GM19025 (cell line): ENCODE measurements at regions not wholly inside any gene's neighbourhood (a gene's known extent, or its start where the extent isn't known, plus 50 kb on each side); places are given as distances from the start of the nearest gene placed in this dataset.

Source experiments
- ATAC-seq: cut with Tn5 transposase; IDR thresholded peaks from one replicate; pipeline ENCODE4 v1.9.1; 2021; ENCODE audit warnings: mild to moderate bottlenecking, low read depth, moderate library complexity; ENCODE audit not compliant: unreplicated experiment

DNA sequence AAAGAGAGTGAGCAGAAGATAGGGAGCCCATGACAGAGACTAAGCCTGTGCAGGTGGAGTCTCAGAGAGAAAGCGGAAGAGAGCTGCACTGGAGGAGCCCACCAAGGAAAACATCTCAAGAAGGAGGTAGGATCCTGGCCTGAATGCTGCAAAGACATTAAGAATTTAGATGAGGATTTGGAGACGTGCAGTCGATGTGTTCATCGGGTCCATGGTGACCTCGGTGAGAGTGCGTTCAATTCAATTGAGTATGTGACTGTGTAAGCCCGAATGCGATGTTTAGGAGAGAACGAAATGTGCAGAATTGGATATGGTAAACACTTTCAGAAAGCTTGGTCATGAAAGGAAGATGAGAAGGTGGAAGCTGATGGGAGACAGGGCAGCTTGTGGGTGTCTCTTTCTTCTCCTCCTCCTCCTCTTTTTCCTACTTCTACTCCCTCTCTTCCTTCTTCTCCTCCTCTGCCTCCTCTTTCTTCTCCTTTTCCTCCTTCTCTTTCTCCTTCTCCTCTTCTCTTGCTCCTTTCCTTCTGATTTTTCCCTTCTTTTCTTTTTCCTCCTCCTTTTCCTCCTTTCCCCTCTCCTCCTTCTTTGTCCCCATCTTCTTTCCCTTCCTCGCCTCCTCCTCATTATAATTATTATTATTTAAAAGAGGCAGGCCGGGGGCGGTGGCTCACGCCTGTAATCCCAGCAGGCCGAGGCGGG is 276.0 kb downstream of the RPS24 start:
- no peak for ATAC-seq

- no peak for ATAC-seq
Measured at GRCh38 chr10:78310481-78311080, 276.9 kb downstream of the RPS24 start.

DNA sequence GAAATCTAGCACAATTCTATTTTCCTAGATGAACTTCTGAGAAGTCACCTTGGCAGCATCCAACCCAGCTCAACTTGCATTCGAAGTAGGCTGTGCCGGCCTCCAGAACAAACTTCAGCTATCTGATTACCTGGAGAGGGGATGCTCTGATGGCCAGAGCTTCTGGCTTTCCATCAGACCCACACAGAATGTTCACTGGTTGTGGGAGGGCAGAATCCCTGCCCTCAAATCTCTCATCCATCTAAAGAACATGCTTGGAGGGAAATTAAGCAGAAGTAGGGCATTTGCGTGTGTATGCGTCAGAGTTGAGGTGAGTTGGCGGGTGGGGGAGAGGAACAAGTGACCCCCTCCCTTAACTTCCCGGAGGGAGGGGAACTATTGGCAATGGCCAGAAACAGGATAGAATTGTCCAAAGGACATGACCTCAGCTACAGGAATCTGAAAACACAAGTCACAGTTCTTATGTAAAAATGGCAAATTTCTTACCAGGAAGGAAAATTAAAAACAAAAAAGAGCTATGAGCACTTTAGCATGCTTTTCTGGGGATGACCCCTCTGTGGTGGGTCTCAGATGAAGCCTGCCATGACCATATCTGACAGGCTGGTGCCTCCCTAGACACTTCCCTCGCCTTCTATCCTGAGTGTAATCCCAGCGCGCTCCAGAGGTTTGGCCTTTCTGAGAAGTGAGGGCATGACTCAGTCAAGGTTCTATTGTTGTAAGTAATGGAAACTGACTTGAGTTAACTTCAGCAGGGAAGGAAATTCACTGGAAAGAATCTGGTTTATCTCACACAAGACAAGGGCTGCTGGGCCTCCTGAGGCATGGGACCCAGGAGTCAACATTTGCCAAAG is 278.8 kb downstream of the RPS24 start:
- ATAC-seq, result no peak

DNA sequence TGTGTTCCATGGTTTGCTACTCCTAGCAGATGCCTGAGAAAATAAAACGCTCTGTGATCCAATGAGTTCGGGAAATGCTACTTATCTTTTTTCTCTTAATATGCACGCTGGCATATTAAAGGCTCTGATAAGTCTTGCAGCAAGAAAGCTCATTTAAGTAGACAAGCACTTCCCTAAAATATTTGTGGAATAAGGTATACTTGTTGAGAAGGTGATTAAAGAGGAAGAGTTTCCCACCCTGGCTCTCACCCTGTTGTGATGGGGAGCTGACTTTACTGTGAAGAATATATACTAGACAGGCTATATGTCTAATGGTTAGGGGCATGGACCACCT is 279.4 kb downstream of the RPS24 start:
- ATAC-seq, result no peak

- no peak for ATAC-seq
Measured at GRCh38 chr10:78313636-78314035, 280.0 kb downstream of the RPS24 start.

DNA sequence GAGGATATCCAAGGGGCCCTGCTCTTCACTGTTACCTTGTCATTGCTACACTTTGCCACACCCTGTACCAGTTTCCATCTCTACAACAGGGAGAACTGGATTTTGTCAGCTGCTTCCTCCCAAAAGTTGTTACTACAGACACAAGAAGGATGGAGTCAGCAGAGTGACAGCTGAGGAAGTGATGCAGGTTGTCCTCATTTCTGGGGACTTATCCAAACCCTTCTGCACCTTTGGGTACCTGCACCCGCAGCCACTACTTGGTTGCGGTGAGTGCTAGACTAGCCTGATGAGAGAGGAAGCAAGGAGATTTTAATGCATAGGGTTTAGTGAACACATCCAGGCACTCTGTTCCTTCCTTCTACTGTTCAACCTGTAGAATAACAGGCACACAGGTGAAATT is 281.0 kb downstream of the RPS24 start:
- ATAC-seq, result no peak

- ATAC-seq, result no peak
Measured at GRCh38 chr10:78316451-78316931, 282.8 kb downstream of the RPS24 start.

- no peak for ATAC-seq
Measured at GRCh38 chr10:78318305-78318704, 284.6 kb downstream of the RPS24 start.

GRCh38 chr10:78319371-78319770 is 285.7 kb downstream of the RPS24 start:
- no peak for ATAC-seq

DNA sequence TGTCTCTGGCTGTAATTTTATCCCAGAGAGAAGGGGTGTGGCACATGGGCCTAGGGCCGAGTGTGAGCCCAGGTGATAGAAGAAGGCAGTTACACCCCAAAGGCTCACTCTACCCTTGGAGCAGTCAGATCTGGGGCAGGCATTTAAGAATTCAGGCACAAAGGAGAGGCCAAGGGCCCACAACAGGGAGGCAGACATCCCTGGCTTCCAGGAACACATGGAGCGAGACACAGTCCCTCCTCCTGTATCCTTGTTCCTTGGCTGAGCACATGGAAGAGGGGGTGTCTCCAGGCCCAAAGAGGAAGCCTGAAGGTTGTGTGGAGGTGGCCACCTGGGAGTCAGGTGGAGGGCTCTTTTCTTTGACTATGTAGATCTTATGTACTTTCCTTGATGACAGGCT is 286.2 kb downstream of the RPS24 start:
- ATAC-seq, result no peak

DNA sequence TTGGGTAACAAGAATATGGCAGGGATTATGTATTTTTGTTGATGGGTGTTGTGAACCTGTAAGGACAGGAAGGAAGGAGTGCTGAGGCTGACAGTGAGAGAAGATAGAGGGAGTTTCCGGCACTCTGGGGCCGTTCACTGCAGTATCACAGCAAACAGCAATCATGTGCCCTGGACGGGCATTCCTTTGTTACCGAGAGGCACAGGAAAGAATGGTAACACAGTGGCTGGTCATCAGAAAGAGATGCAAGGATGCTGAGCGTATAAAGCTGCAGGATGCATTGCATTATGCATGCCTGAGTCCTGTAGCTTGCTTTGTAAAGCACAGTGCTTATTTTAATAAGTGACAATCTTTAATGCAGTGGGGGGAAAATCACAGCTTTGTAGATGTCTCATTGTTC is 286.8 kb downstream of the RPS24 start:
- ATAC-seq, result no peak

GRCh38 chr10:78321000-78321399 is 287.3 kb downstream of the RPS24 start:
- ATAC-seq, result no peak

DNA sequence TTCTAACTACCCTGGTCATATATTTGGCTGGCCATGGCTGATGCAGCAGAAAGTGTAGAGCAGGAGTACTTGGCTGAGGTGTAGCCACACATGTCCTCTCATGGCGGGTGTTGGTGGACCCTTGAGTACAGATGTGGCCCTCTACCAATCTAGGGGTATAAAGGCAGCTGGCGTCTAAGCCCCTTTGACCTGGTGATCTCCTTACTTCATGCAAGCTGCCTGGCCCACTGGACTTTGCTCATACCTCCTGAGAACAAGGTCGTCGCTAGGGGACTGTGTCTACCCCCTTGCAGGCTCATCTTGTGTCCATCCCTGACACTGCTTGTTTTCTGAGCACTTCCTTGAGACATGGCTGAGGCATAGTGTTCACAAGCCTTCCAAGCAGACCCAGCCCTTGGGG is 287.8 kb downstream of the RPS24 start:
- no peak for ATAC-seq

DNA sequence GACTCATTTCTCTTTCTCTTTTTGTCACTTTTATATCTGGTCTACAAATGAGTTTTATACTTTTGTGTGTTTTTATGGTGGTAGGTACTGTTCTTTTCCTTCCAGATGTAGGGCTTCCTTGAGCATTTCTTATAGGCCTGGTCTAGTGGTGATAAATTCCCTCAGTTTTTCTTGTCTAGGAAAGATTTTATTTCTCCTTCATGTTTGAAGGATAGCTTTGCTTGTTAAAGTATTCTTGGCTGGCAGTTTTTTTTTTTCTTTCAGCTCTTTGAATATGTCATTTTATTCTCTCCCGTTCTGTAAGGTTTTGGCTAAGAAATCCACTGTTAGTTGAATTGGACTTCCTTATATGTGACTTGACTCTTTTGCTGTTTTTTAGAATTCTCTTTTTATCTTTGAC is 292.7 kb downstream of the RPS24 start:
- no peak for ATAC-seq

DNA sequence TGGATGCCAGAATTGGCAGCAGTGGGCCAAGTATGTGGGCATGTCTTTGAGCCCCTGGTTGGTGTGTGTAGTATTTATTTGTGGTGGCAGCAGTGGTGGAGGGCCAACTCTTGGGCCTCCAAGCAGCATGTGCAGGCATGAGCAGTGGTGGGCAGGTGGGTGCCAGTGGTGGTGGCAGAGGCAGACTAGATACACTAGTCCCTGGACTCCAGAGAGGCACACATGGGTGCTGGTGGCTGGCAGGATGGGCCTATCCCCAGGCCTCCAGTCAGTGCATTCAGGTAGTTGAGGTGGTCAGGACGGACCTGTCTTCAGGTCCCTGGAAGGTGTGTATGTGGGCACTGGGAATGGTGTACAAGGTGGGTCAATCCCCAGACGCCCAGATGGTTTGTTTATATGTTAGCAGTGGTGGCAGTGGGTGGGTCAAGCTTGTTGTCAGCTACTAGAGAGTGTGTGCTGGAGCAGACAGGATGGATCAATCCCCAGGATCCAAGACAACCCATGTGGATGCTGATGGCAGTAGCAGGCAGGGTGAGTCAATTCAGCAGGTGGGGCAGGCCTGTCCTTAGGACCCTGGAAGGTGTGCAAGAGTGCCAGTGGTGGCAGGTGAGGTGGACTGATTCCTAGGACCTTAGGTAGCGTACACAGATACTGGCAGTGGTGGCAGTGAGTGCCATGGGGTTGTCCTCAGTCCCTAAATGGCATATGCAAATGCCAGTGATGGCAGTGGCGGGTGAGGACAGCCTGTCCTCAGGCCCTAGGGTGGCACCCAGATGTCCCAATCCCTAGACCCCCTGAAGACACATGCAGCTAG is 294.3 kb downstream of the RPS24 start:
- ATAC-seq, result no peak

DNA sequence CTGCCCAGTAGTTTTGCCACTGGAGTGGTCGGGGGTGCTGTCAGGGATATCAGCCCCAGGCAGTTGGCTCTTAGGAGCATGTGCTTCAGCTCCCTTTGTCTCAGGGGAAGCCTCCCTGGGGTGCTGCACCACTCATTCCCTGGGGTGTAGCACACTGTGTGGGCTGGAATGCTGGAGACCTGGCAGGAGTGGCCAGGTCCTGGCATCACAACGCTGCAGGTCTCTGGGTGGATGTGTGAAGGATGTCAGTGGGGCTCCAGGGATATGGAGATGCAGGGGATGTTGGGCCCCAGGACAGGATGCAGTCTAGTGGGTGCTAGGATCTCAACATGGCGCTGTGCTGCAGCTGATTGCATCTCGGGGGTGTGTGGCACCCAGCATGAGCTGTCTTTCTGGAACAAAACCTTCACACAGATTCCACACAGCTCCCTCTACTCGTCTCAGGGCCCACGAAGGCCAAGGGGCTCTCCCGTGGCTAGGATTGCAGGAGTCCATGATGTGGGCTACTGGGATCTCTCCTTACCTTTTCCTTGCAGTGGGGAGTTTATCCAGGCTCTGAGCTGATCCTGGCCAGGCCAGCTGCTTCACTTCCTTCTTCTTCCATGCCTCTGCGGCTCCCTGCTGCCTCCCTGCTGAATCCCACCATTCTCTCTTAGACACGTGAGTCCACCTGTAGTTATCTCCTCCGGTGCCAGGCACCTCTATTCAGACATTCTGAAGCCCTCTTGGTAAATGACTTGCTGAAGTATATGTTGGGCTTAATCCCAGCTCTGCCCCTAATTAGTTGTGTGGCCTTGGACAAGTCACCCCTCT is 295.1 kb downstream of the RPS24 start:
- no peak for ATAC-seq

DNA sequence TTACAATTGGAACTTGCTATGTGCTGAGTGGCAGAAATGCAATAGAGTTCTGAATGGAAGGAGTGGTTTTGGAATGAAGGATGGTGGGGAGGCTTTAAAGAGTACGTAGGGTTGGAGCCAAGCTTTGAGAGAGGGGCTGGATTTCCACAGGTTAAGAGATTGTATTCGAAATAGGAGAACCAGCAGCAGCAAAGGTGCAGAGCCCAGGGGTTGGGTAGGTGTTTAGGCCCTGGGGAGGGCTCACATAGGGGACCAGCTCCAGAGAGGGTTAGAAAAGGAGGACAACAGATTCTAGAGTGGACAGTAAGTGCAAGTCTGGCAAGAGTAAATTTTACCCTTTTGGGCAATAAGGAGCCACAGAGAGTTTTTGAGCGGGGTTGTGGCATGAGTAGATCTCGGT is 297.2 kb downstream of the RPS24 start:
- ATAC-seq, result no peak

DNA sequence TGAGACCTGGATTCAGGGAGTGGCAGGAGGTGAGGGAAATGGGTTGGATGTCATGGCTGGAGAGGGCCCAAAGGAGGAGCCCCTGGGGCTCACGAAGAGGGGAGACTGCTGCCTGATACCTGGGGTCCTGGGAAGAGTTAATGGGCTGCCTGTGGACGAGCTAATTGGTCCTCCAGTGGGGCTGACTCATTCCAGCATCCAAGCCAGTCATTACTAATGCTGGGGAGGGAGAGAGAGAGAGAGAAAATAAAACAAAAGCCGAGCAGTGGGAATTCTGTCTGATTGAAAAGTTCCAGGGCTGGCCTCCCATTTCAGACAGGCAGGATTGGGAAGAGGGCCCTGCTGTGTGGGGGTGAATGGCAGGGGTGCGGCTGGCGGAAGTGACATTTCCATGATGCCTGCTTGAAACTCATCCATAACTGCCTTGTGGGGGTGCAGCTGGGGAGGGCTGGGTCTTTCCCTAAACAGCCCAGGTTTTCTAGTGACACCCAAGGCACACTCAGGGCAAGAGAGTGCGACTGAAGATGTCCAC is 297.8 kb downstream of the RPS24 start:
- ATAC-seq, result no peak

- no peak for ATAC-seq
Measured at GRCh38 chr10:78332012-78332411, 298.3 kb downstream of the RPS24 start.

DNA sequence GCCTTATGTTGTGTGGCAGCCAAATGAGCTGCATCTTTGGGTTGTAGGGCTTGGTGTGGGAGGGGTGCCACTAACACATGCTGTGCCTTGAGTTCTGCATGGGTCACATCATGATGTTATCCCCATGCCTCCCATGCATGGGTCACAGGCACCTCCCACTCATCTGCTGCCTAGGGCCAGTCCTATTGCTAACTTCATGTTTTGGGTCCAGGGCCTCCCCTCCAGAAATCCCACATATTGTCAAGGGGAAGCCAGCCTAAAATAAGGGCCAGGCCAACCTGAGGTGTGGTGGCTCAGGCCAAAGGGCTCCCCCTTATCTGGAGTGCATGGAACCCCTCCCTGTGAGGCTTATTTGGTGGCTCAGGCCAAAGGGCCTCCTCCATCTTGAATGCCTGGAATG is 299.0 kb downstream of the RPS24 start:
- ATAC-seq, result no peak
